ENCODE measurements at regions not wholly inside any gene's neighbourhood (a gene's known extent, or its start where the extent isn't known, plus 50 kb on each side); places are given as distances from the start of the nearest gene placed in this dataset.
"Not testable (repeated sequence)": the region's sequence is repeated elsewhere in the genome, so short reads cannot be mapped to it uniquely, and the experiment has no call there.

DNA sequence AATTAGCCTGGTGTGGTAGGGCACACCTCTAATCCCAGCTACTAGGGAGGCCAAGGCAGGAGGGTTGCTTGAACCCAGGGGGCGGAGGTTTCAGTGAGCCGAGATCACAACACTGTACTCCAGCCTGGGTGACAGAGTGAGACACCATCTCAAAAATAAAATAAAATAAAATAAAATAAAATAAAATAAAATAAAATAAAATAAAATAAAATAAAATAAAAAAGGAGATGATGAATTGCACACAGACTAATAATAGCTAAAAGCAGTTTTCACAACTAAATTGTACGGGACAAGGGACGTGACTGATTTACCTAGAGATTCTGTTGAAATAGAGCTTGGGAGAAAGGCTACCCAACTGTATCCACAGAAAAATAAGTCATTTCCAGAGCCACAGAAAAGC, 1471.3 kb downstream of the CDH11 start:
- DNase-seq, result no peak

DNA sequence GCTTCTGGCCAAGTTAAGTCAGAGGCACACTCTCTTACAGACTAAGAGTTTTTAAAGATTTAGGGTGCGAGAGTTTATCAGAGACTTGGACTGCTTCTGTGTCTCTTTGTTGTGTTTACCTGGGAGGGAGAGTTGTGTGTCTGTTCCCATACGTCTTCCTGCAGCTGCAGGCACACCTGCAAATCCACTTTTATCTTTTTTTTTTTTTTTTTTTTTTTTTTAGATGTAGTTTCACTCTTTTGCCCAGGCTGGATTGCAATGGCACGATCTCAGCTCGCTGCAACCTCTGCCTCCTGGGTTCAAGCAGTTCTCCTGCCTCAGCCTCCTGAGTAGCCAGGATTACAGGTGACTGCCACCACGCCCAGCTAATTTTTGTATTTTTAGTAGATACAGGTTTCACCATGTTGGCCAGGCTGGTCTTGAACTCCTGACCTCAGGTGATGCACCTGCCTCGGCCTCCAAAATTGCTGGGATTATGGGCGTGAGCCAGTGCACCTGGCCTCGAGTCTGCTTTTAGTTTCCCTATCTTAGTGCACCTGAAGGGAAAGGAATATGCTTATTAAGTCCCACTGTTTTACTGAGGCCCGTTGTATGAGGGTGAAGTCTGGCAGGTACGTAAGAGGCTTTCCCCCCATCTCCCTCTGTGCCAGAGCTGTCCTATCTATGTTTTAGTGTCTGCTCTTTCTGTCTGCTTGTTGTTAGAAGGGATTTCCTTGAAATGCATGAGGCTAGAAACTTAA, 1488.0 kb downstream of the CDH11 start:
- not testable (repeated sequence) for DNase-seq

- DNase-seq, result no peak
These were observed 1492.6 kb downstream of the CDH11 start for GRCh38 chr16:63629272-63629671.

GRCh38 chr16:63628812-63629211, 1493.1 kb downstream of the CDH11 start:
- DNase-seq, result no peak

DNA sequence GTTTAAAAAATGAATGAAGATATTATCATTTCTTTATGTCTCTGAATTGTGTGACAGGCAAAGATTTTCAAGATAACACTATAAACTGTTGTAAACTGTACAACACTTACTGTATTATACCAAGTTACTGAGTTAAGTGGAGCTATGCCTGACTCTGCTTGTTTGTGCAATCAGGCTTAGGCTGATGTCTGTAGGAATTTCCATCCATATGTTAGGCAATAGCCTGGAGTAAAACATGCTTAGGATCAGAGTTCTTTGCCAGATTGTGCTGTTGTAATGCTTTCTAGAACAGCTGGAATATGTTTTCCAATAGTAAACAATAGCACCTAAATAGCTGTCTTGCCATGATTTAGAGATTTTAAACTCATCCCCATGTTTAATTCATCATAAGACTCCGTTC, 1496.7 kb downstream of the CDH11 start:
- DNase-seq, result no peak

GRCh38 chr16:63623551-63624039, 1498.3 kb downstream of the CDH11 start:
- no peak for DNase-seq

GRCh38 chr16:63618896-63619485, 1502.9 kb downstream of the CDH11 start:
- DNase-seq, result no peak

- no peak for DNase-seq
These were observed 1503.7 kb downstream of the CDH11 start for GRCh38 chr16:63617990-63618763.

DNA sequence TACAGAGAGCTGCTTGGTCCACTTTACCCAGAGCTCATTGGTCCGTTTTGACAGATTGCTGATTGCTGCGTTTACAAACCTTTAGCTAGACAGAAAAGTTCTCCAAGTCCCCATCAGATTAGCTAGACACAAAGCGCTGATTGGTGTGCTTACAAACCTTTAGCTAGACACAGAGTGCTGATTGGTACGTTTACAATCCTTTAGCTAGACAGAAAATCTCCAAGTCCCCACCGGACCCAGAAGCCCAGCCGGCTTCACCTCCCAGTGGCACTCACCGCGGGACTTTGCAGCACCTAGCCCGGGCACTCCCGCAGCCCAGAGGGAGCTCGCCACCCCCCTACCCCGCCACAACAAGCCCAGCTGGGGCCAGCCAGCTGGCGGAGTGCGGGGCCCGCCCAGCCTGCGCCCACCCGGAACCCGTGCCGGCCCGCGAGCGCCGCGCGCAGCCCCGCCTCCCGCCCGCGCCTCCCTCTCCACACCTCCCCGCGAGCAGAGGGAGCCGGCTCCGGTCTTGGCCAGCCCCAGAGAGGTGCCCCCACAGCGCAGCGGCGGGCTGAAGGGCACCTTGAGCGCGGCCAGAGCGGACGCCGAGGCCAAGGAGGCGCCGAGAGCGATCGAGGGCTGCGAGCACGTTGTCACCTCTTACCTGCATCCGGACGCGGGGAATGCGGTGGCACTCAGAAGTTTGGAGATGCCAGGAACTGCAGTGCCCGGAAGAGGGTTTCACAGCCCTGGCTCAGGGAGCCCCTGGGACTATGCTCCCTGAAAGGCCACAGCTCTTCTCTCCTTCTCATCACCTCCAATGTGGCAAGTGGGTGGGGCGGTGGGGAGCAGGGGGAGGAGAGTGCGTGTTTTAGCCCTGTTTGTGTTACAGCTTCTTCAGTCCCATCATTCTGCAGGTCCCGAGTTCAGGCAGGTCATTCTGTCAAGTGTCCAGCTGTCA, 1504.5 kb downstream of the CDH11 start:
- no peak for DNase-seq

- DNase-seq, result no peak
These were observed 1507.4 kb downstream of the CDH11 start for GRCh38 chr16:63614429-63614828.

DNA sequence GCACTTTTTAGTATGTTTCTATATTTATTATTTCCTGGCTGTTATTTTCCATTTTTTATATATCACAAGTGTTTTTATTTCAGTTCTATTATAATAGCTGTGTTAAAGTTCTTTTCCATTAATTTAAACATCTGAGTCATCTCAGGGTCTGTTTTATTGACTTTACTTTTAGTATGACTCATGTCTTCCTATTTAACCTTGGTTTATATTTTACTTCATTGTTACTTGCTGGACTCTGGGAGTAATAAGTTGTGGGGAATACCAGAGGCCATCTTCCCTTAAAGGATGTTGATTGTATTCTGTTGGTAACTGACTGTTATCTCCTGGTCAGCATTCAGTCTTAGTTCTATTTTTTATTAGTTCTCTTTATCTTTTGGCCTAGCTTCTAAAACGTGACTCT, 1508.2 kb downstream of the CDH11 start:
- no peak for DNase-seq

DNA sequence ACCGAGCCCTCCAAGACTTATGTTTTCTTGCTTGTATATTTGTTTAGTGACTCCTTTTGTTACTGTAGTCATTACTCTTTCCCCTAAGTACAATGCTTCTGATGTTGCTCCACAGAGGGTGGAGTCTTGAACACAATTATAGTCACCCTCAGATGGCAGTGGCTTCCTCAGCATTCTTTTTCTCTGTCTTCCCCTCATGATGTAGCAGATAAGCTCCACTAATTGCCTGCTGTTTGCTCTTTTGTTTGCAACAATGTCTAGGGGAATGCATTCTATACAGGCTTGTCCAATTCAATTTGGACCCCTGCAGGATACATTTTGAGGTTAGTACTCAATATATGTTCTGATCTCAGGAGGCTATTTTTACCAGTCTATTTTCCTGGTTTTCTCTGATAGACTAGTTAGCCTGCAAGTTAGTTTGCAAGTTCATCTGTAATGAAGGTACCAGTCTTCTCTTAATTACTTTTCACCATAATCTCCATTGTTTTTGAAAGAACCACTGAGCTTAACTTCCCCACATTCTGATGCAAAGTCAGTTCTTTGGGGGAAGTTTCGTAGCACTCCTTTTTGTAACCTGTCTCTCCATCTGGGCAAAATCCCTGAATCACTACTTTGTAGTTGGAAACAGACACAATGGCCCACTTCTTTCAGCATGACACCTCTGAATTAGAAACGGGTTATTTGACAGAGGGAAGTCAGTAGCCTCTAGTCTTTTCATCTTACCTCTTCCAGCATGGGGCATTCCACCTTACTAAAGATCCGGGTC, 1509.2 kb downstream of the CDH11 start:
- no peak for DNase-seq

DNA sequence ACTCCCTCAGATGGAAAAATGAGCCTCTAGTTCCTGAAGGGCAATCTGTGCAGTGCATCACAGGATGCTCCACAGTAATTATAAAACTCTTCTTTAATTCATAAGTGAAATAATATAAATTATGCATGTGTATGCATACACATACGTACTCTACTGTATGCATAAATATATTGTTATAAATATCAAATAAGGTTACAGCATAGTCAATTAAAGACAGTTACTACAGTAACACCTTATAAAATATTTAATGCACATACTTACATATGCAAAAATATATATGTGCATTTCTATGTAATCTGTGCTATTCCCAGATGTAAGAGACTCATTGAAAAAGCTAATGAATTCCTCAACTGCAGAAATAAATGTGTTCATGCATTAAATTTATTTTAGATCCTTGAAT, 1515.1 kb downstream of the CDH11 start:
- no peak for DNase-seq

DNA sequence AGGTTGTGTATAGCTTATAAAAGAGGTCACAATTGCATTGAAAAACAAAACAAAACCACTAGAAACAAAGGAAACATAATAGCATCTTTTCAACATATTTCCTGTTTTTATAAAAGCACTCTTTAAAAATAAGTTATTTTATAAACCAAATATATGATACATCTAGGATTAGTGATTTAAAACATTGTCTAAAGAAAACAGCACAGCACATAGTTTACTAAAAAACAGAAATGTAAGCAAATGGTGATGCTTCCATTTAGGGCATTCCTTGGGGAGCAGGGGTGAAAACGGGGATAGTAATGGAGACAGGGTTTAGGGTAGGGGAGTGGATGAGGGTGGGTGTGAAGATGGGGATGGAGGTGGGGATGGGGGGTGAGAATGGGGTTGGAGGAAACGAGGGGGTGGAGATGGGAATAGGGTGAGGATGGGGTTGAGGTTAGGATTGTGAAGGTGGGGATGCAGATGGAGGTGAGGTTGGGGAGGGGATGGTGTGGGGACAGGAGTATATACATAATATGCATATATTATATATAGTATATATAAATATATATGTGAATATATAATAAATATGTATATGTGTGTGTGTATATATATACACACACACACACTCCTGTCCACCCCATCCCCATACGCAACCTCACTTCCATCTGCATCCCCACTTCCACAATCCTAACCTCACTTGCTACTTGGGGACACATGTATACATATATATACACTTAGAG, 1519.5 kb downstream of the CDH11 start:
- no peak for DNase-seq

DNA sequence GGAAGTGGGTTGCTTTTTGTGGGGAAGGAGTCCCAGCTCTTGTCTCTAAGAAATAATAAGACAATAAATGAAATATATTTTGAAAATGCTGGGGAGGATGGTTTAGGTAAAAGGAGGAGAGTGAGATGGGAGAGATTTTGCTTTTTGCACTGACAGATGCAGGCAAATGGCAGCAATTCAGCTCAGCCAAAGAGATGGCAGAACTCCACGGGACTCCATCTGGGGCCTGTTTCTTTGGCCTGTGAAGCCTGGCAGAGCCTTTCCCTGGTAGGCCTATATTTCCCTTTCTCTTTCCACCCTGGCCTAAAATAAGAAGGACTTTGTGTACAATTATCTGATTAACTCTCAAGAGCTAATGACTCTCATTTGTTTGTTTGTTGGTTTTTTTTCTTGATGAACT, 1525.1 kb downstream of the CDH11 start:
- no peak for DNase-seq

GRCh38 chr16:63592852-63593251, 1529.0 kb downstream of the CDH11 start:
- DNase-seq, result no peak

GRCh38 chr16:63581570-63581969, 1540.3 kb downstream of the CDH11 start:
- DNase-seq, result no peak

GRCh38 chr16:63578791-63579190, 1542.6 kb upstream of the CDH8 start:
- DNase-seq, result no peak

DNA sequence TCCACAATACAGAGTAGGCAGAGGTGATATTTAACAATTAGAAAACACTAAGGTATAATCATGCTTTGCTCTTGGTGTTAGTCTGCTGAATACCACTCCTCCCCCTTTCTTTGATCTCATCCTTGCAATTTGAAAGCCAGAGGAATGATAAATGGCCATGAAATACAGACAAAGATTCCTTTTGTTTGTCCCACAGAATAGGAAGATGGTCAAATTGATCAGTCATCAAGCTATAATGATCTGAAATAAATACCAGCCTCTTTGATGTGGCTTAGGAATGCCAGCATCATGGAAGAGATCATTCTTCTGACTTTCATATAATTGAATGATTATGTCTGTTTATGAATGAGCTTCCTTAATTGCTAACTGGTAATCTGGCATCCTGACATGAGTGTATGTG, 1541.7 kb upstream of the CDH8 start:
- DNase-seq, result no peak

DNA sequence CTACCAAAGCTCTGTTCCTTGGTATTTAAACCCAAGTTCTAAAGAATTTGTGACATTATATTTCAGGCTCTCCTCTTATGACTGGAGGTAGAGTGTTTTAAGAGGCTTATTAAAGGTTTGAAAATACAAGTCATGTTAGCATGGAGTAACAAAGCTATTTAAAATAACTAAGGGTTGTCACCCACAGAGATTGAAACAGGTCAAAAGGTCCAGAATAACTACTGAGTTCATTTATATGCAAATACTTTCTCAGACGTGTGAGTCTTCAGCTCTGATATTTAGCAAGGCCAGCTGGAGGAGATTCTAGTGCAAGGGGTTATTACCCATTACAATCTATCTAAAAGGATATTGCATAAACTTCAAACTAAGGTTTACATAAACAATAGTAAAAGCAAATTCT, 1538.8 kb upstream of the CDH8 start:
- DNase-seq, result no peak

- no peak for DNase-seq
These were observed 1531.9 kb upstream of the CDH8 start for GRCh38 chr16:63568164-63568563.
